Mesendoderm (in vitro differentiated cells): ENCODE measurements at regions not wholly inside any gene's neighbourhood (a gene's known extent, or its start where the extent isn't known, plus 50 kb on each side); places are given as distances from the start of the nearest gene placed in this dataset.

Experiments
- DNase-seq: peaks from one replicate; pipeline ENCODE4 v3.0.0; 2013
- H2AK5ac ChIP-seq: 2 replicates; pipeline ENCODE4 v1.6.1; 2013; ENCODE audit warnings: low read length, inconsistent platforms
- H2BK120ac ChIP-seq: 2 replicates; pipeline ENCODE4 v1.6.1; 2013; ENCODE audit warnings: low read depth, mild to moderate bottlenecking, low read length, moderate library complexity, mixed read lengths
- H2BK15ac ChIP-seq: replicated peaks from 2 replicates; pipeline ENCODE4 v1.6.1; 2013; ENCODE audit warnings: low read depth, mild to moderate bottlenecking, moderate library complexity
- H2BK5ac ChIP-seq: 2 replicates; pipeline ENCODE4 v1.6.1; 2013; ENCODE audit warnings: low read length, inconsistent platforms
- H3K18ac ChIP-seq: 2 replicates; pipeline ENCODE4 v1.6.1; 2013; ENCODE audit warnings: mild to moderate bottlenecking, low read length, mixed read lengths
- H3K23ac ChIP-seq: one replicate; pipeline ENCODE4 v1.6.1; 2013; ENCODE audit warnings: low read length
- H3K27ac ChIP-seq: 2 replicates; pipeline ENCODE4 v1.5.1; 2013; ENCODE audit warnings: low read depth, mild to moderate bottlenecking, inconsistent platforms, low read length, moderate library complexity
- H3K27me3 ChIP-seq: 2 replicates; pipeline ENCODE4 v1.6.1; 2013; ENCODE audit warnings: low read length, control low read depth, mild to moderate bottlenecking, inconsistent platforms; ENCODE audit not compliant: insufficient read depth, poor library complexity
- H3K36me3 ChIP-seq: 2 replicates; pipeline ENCODE4 v1.6.1; 2013; ENCODE audit warnings: low read length, inconsistent platforms; ENCODE audit not compliant: control insufficient read depth, insufficient read depth
- H3K4ac ChIP-seq: one replicate; pipeline ENCODE4 v1.6.1; 2013; ENCODE audit warnings: low read depth, mild to moderate bottlenecking, low read length, moderate library complexity
- H3K4me1 ChIP-seq: 2 replicates; pipeline ENCODE4 v1.6.1; 2013; ENCODE audit warnings: low read depth, low read length, inconsistent platforms; ENCODE audit not compliant: control insufficient read depth
- H3K4me2 ChIP-seq: 2 replicates; pipeline ENCODE4 v1.6.1; 2013; ENCODE audit warnings: low read length
- H3K4me3 ChIP-seq: 2 replicates; pipeline ENCODE4 v1.5.1; 2013; ENCODE audit warnings: mild to moderate bottlenecking, low read length
- H3K56ac ChIP-seq: one replicate; pipeline ENCODE4 v1.6.1; 2013; ENCODE audit warnings: low read length
- H3K79me1 ChIP-seq: 2 replicates; pipeline ENCODE4 v1.6.1; 2013; ENCODE audit warnings: low read length, inconsistent platforms
- H3K79me2 ChIP-seq: 2 replicates; pipeline ENCODE4 v1.6.1; 2013; ENCODE audit warnings: mild to moderate bottlenecking, low read length; ENCODE audit not compliant: control insufficient read depth, insufficient read depth
- H3K9ac ChIP-seq: 2 replicates; pipeline ENCODE4 v1.6.1; 2013; ENCODE audit warnings: low read length, inconsistent platforms
- H4K5ac ChIP-seq: one replicate; pipeline ENCODE4 v1.6.1; 2013; ENCODE audit warnings: low read length
- H4K8ac ChIP-seq: one replicate; pipeline ENCODE4 v1.6.1; 2013; ENCODE audit warnings: low read depth, mild to moderate bottlenecking, control low read depth, low read length, moderate library complexity
- WGBS: extraction: QIAGEN DNeasy Blood & Tissue Kit; methylation state at CpG from one replicate; pipeline ENCODE4 v1.1.7; 2013; ENCODE audit warnings: low lambda C conversion rate, missing lambda C conversion rate; ENCODE audit not compliant: insufficient coverage; ENCODE audit errors: extremely low coverage; 5-methylcytosine and 5-hydroxymethylcytosine counted together

- H3K27me3 ChIP-seq: no peaks in the 10 kb centered on the region
- H3K79me2 ChIP-seq: no peaks in the 10 kb centered on the region
- DNase-seq: no peak
- H3K4me2 ChIP-seq: no peak overlapping the region
- no peak overlapping the region for H2AK5ac ChIP-seq
- no peaks in the 10 kb centered on the region for H3K36me3 ChIP-seq
- WGBS: no CpG with 5 or more reads among the region's 8 CpGs
- no peak overlapping the region for H3K9ac ChIP-seq
- no peak overlapping the region for H3K4me3 ChIP-seq
- H3K18ac ChIP-seq: no peak overlapping the region
- no peak overlapping the region for H3K4ac ChIP-seq
- no peaks in the 10 kb centered on the region for H3K4me1 ChIP-seq
- no peak overlapping the region for H4K8ac ChIP-seq
- no peaks in the 10 kb centered on the region for H3K79me1 ChIP-seq
- no peak overlapping the region for H2BK15ac ChIP-seq
- no peak overlapping the region for H3K23ac ChIP-seq
- H3K56ac ChIP-seq: no peak overlapping the region
- H3K27ac ChIP-seq: no peak overlapping the region
- H2BK5ac ChIP-seq: no peak overlapping the region
- no peak overlapping the region for H2BK120ac ChIP-seq
- no peak overlapping the region for H4K5ac ChIP-seq
Observed at GRCh38 chr2:8002765-8003393, 679.0 kb upstream of the ID2 start.

GRCh38 chr2:8003462-8004075 is 678.3 kb upstream of the ID2 start:
- Histone ChIP-seq H3K27me3 (no peaks in the 10 kb centered on the region), H2AK5ac (no peak overlapping the region), H3K27ac (no peak overlapping the region), H3K79me1 (no peaks in the 10 kb centered on the region), H3K79me2 (no peaks in the 10 kb centered on the region), H2BK5ac (no peak overlapping the region), H3K9ac (no peak overlapping the region), H4K5ac (no peak overlapping the region), H2BK120ac (no peak overlapping the region), H3K4ac (peak overlapping the region; percentile 7), H3K36me3 (no peaks in the 10 kb centered on the region), H4K8ac (no peak overlapping the region), H3K4me2 (no peak overlapping the region), H3K23ac (no peak overlapping the region), H2BK15ac (no peak overlapping the region), H3K4me3 (no peak overlapping the region), H3K18ac (peak overlapping the region; percentile 71), H3K56ac (peak overlapping the region; percentile 38), H3K4me1 (no peaks in the 10 kb centered on the region)
- no CpG with 5 or more reads among the region's 13 CpGs for WGBS
- DNase-seq: peak; percentile 31

GRCh38 chr2:8004250-8004681 is 677.6 kb upstream of the ID2 start:
- H4K5ac ChIP-seq: no peak overlapping the region
- H2BK5ac ChIP-seq: no peak overlapping the region
- no peak overlapping the region for H3K4me2 ChIP-seq
- H3K79me1 ChIP-seq: no peaks in the 10 kb centered on the region
- no peak overlapping the region for H2BK15ac ChIP-seq
- H3K18ac ChIP-seq: no peak overlapping the region
- no peaks in the 10 kb centered on the region for H3K27me3 ChIP-seq
- no peak overlapping the region for H4K8ac ChIP-seq
- DNase-seq: peak; percentile 28
- H3K36me3 ChIP-seq: no peaks in the 10 kb centered on the region
- H3K4ac ChIP-seq: no peak overlapping the region
- no peak overlapping the region for H3K27ac ChIP-seq
- no peak overlapping the region for H3K23ac ChIP-seq
- H3K4me3 ChIP-seq: no peak overlapping the region
- H3K4me1 ChIP-seq: no peaks in the 10 kb centered on the region
- no CpG with 5 or more reads among the region's 4 CpGs for WGBS
- no peaks in the 10 kb centered on the region for H3K79me2 ChIP-seq
- no peak overlapping the region for H2BK120ac ChIP-seq
- H3K9ac ChIP-seq: no peak overlapping the region
- H3K56ac ChIP-seq: no peak overlapping the region
- no peak overlapping the region for H2AK5ac ChIP-seq

GRCh38 chr2:8006181-8006580 is 675.7 kb upstream of the ID2 start:
- Histone ChIP-seq H3K27me3 (no peaks in the 10 kb centered on the region), H3K56ac (no peak overlapping the region), H3K4me1 (no peaks in the 10 kb centered on the region), H3K23ac (no peak overlapping the region), H3K79me1 (no peaks in the 10 kb centered on the region), H2AK5ac (no peak overlapping the region), H2BK15ac (no peak overlapping the region), H3K36me3 (no peaks in the 10 kb centered on the region), H3K79me2 (no peaks in the 10 kb centered on the region), H3K18ac (no peak overlapping the region), H3K27ac (no peak overlapping the region), H3K4ac (peak overlapping the region; percentile 2), H3K4me2 (no peak overlapping the region), H2BK120ac (no peak overlapping the region), H2BK5ac (no peak overlapping the region), H4K8ac (no peak overlapping the region), H4K5ac (no peak overlapping the region), H3K4me3 (no peak overlapping the region), H3K9ac (no peak overlapping the region)
- peak; percentile 14 for DNase-seq

GRCh38 chr2:8006626-8007025 is 675.2 kb upstream of the ID2 start:
- H4K5ac ChIP-seq: no peak overlapping the region
- no peak overlapping the region for H2BK15ac ChIP-seq
- no peak overlapping the region for H2AK5ac ChIP-seq
- no peaks in the 10 kb centered on the region for H3K4me1 ChIP-seq
- H3K9ac ChIP-seq: no peak overlapping the region
- no CpG with 5 or more reads among the region's 3 CpGs for WGBS
- H3K27ac ChIP-seq: no peak overlapping the region
- no peak overlapping the region for H2BK5ac ChIP-seq
- H3K4ac ChIP-seq: peak overlapping the region; percentile 2
- H4K8ac ChIP-seq: no peak overlapping the region
- no peak overlapping the region for H3K18ac ChIP-seq
- peak; percentile 33 for DNase-seq
- H3K79me1 ChIP-seq: no peaks in the 10 kb centered on the region
- H3K56ac ChIP-seq: no peak overlapping the region
- no peak overlapping the region for H2BK120ac ChIP-seq
- H3K36me3 ChIP-seq: no peaks in the 10 kb centered on the region
- H3K23ac ChIP-seq: no peak overlapping the region
- H3K27me3 ChIP-seq: no peaks in the 10 kb centered on the region
- H3K79me2 ChIP-seq: no peaks in the 10 kb centered on the region
- no peak overlapping the region for H3K4me3 ChIP-seq
- H3K4me2 ChIP-seq: no peak overlapping the region
